ENCODE measurements at regions not wholly inside any gene's neighbourhood (a gene's known extent, or its start where the extent isn't known, plus 50 kb on each side); places are given as distances from the start of the nearest gene placed in this dataset.

DNA sequence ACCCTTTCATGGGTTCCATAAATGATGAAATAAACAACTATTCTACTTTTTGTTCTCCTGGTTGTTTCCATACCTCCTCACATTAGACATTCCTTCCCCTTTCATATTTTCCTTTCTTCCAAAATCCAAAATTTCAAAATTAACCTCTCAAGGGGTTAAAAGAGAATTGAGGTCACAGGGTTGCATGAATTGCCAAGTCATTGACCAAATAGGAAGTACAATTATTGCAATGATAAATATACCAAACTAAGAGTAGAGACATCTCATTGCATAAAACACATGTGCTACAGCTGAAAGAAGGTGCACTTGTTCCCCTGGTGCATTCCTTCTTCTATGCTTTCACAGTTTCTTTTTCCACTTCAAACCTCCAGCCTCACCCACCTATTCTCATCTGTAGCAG is 136.1 kb downstream of the KCTD12 start:
- DNase-seq (ENCODE audit: low spot score), result no peak

DNA sequence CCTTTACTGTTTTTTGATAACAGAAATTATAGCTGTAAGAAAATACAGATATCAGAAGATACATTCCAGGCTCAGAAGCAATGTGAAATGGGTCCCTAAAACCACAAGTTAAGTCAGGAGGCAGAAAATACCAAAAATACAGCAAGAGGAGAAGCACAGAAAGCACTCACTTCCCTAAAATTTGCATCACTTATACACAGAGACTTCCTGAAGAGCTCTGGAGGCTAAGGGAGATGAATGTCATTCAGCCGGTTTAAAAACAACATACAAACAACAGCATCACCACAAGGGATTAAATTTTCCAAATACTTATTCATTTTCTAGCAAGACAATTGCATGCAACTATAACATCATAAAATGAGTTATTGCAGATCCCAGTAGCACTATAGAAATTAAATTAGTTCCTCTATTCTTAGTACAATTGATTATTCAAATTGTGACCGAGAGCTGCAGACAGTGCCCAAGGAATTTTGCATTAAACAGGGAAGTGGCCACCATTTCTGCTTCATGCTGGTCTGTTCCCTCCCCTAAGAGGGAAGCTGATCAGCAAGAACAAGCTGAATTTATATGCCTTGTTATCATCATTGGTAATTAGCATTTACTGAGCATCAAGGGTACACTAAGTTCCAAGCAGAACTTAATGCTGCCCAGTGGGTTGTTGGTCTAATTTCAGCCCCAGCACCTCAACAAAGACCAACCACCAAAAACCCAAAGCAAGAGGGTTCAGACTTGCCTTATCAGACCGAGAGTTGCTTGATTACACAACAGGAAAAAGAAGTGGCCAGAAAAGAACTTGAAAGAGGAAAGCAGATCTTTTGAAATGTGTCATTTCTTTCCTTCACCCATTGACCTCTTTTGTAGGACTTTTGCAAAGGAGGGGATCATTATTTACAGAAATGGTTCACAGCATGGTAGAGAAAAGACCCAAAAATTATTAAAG is 140.7 kb downstream of the KCTD12 start:
- DNase-seq (ENCODE audit: low spot score), result no peak

DNA sequence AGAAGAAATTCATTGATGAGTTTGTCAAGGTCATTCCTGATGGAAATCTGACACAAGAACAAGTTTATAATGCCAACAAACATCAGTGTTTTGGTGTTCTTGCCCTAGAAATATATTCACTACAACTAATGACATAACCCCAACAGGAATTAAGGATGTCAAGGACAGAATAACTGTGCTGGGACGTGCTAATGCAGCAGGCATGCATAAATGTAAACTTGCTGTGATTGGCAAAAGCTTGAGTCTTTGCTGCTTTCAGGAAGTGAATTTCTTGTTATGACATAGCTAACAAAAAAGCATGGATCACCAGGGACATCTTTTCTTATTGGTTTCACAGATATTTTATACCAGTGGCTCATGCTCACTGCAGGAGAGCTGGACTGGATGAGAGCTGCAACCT is 144.6 kb downstream of the KCTD12 start:
- no peak for DNase-seq (ENCODE audit: low spot score)

DNA sequence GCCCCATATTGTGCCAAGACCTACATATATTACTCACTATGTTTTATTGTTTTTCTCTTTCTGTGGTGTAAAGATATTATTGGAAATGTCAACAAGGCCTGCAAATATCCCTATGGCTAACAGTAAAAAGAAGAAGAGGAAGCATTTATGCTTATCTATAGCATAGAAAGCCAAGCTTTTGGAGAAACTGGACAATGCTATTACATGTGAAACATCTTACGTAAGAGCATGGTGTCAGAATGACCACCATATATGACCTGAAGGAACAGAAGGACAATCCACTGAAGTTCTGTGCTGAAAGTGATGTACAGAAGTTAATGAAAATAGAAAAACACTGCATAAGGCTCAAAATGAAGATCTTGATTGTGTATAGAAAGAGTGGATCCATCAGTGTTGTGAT is 145.2 kb downstream of the KCTD12 start:
- DNase-seq (ENCODE audit: low spot score), result no peak

DNA sequence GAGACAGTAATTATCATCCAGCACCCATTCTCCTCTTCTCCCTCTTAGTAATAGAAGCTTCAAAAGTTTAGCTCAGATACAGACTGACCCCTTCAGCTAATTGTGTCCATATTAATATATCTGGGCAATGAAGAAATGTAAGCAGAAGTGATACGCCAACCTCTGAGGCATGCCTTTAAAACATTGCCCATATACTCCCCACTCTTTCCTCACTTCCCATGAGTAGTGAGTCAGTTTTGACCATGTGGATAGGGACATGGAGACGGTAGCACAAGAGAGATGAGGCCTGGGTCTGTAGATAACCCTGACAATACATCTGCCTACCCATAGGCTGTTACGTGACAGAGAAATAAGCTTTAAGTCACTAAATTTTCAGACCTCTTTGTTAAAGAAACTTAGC is 147.6 kb downstream of the KCTD12 start:
- DNase-seq (ENCODE audit: low spot score), result no peak

DNA sequence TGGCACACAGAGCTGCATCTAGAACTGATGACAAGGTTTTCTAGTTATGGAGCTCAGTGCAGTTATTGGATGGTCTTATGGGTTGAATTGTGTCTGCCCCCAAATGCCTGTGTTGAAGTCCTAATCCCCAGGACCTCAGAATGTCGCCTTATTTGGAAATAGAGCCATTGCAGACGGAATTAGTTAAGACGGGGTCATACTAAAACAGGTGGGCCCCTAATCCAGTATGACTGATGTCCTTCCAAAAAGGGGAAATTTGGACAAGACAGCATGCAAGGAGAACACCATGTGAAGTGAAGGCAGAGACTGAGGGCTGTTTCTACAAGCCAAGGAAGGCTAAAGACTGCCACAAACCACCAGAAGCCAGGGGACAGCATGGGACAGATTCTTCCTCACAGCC is 148.7 kb downstream of the KCTD12 start:
- DNase-seq (ENCODE audit: low spot score), result no peak

DNA sequence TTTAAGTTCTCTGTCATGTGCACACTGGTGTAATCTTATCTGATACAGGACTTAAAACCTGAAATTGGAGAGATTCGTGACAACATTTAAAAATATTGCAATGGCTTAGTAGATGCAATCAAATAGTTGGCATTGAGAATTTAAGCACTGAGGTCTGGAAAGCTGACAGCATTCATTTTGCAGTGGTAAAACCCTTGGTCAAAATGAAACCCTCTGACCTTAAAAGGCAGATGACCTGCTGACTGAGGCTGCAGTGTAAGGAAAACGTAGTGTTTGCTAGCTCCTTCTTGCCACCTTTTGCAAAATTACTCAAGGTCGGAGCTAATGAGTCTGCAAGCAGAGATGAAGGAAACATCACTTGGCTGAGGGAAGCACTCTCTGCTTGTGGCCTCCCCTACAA is 150.6 kb downstream of the KCTD12 start:
- DNase-seq (ENCODE audit: low spot score), result no peak

DNA sequence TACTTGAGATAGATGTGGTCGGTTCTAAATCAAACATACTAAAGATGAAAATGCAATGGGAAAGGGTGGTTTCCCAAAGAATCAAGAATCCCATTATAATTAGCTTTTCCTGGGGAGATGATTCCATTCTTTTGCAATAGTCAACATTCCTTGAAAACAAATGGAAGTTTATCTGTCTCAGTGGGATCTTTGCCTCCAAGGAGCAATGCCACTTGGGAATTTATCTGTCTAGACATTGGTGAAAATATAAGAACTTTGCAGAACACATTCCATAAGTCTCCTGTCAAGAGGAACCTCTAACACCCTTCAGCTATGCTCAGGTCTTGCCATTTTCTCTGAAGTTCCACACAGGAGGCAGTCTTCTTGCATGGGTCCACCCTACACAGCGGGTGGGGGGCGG is 152.5 kb downstream of the KCTD12 start:
- DNase-seq (ENCODE audit: low spot score), result no peak

DNA sequence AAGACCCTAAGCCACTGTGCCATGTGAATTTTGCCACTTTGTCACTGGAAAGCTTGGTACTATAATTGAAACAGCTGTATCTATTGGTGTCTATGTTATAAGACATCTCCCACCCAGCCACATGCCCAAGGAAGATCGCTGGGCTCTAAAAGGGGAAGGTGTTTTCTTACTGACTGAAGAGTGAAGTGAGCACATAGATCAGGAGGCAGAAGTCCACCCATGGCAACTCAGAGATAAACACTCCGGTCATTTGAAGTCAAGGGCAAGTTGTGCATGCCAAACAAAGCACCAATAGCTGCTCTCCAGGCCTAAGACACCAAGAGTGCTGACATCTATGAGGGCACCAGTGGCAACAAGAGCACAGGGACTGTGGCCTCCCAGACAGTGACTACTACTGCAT is 153.8 kb downstream of the KCTD12 start:
- DNase-seq (ENCODE audit: low spot score), result no peak

DNA sequence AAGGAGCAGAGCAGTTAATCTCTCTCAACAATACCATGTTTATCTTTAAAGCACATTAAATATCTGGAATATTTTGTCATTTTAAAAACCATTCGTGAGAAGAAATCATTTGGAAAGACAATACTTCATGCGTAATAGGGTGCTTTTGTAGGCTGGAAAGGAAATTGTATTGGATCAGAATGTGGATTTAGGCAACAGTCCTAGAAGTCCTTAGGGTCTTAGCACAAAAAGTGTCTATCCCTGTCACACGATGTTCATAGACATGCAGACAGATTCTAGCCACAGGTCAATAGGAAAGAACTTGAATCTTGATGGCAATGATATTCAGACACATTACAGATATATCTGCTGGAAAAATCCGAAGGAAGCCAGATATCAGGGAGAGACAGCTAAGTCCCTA is 156.0 kb downstream of the KCTD12 start:
- DNase-seq (ENCODE audit: low spot score), result no peak

DNA sequence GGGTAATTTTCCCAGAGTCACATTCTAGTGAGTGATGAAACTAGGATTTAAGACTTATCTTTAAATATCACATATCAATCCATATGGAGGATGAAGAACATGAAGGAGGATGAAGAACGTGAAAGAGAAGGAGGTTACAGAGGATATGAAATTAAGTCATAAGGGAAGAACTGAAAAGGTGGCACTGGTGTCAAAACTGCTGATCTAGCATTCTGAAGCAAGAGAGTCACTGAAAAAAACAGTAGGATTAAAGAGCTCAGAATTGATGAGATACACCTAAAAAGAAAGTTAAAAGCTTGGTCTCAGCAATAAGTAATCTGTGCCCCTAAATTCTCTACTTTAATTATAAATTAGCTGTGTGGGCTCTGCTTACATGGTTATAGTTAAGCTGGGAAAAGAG is 156.5 kb downstream of the KCTD12 start:
- no peak for DNase-seq (ENCODE audit: low spot score)

DNA sequence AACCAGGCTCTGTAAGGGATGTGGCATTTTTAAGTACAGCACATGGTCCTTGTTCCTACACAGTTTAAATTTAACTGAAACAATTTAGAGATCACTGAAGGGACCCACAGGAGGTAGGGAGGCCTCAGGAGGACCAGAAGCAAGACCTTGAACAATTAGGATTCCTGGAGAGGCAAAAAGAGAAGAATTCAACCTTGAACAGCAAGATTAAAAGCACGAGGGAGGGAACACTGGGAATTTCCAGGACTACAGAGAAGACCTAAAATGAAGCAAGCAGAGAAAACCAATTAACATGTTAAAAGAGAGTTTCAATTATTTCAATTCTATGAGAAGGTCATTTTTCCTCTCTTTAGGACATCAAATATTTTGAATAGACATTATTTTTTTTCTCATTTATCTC is 160.3 kb downstream of the KCTD12 start:
- no peak for DNase-seq (ENCODE audit: low spot score)

DNA sequence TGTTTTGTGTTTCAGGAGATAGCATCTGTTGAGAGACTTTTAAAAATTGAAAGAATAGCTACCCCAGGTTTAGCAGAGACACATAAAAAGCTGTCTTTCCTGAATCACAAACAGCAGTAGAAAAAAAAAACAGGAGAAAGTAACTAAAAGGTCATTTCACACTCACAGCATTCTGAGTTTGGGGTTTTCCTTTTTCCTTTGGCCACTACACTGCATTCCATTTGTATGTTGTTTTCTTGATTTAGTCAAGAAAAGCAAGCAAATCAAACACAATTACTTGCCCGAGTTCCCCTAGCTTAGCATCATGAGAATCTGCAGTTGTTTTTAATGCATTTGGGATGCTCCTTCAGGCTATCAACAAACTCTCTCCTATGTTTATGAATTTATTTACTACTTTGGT is 161.0 kb downstream of the KCTD12 start:
- DNase-seq (ENCODE audit: low spot score), result no peak

DNA sequence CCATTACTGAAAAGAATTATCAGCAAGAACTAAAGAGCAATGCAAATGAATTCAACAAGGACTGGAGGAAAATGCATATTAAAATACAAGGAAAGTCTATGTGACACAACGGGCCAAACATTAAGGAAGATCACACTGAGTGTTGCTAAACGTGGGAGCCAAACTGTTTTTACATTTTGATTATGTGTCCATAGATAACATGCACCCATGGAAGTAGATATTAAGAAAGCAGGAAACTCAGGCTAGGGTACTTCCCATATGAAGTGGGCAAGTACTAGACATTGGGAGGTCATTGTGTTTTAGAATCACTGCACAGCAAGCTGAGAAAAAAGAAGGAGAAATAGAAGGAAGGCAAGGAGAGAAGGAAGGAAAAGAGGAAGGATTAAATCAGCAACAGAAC is 161.8 kb downstream of the KCTD12 start:
- DNase-seq (ENCODE audit: low spot score), result no peak

DNA sequence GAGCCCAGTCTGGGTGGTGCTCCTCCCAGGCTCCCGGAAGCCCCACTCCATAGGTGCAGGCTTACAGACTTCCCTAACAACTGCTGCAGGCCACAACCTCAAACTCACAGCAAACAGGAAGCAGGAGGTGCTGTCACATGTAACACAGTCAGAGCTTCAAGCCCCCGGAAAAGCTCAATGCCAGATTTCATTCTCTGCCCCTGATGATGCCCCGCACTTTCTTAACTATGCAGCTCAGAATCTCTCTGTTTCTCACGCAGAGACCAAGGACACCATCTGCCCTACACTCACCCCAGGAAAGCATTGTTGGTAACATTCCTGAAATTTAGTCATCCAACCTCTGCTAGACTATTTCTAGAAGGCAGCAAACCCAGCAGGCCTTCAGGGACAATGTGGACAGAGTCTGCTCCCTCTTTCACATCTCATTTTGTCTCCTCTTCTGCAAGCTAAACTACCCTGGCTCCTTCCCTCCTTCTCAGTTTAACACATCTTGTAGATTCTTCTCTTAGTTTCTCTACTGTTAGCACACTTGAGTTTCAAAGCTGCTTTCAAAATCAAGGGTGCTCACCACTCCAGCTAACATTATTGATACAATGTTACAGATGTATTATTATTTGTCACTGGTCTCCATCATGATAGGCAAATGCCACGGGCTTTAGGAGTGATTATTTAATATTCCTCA is 162.5 kb downstream of the KCTD12 start:
- no peak for DNase-seq (ENCODE audit: low spot score)

DNA sequence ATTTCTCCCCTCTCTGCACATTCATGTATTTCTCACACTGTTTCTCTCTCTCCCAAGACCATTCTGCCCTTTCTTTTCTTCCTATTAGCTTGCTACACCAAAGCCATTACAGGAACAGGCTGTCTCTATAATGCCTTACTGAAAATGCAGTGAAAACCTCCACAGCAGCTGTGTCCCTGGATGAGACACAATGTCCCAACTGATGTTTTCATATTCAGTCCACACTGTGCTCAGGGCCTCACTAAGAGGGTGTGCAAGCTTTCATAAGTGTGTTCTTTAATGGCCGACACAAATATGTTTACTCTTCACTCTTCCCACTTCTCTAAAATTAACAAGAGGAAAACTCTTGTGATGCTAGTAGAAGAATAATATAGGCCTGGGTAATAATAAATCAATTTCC is 163.4 kb downstream of the KCTD12 start:
- DNase-seq (ENCODE audit: low spot score), result no peak

DNA sequence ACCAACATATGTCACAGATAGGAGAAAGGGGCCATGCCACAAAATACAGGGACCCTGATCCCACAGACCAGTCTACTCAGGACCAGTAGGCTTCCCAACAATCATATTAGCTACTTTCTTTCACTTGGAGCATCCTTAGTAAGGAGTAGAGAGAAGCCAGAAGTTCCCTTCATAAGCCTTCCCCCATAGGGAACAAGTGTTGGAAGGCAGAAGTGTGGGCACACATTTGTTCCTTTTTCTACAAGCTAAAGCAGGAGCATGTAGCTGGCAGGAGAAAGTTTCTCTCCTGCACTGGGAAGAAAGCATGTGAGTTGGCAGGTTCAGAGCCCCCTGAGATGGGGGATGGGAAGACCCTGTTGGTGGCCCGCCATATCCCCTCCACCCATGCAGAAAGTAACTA is 165.4 kb downstream of the KCTD12 start:
- no peak for DNase-seq (ENCODE audit: low spot score)

DNA sequence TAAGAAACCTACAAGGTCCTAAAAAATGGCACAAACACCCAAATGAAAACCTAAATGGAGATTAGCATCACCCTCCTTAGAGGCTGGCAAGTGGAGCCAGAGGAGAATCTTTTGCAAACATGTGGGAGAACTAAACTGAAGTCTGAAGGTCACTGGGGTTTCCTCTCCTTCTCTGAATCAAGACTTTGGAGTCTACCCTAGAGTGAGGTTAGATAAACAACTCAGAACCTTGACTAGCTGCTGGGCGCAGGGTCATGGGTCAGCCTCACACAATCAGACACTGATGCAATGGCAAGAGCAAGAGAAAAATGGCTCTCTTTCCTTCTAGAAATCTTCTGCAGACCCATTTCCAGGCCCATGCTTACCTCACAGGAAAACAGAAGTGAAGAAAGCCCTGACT is 165.8 kb downstream of the KCTD12 start:
- DNase-seq (ENCODE audit: low spot score), result no peak

DNA sequence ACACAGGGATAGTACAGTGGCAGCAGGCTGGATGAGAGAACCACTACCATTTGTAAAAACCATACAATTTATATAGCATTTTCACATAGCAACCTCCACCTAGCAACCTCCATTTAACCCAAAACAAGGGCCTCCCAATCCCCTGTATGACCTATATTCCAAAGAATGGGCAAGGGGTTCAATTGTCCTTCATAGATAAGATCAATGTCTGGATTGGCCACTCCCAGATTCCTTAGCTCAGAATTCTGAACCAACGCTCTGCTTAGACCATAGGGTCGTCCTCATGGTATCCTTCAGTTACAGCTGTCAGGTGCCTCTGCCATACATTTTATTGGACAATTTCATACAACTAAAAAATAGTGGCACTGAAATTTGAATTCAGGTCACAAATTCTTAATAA is 166.2 kb downstream of the KCTD12 start:
- DNase-seq (ENCODE audit: low spot score), result no peak

DNA sequence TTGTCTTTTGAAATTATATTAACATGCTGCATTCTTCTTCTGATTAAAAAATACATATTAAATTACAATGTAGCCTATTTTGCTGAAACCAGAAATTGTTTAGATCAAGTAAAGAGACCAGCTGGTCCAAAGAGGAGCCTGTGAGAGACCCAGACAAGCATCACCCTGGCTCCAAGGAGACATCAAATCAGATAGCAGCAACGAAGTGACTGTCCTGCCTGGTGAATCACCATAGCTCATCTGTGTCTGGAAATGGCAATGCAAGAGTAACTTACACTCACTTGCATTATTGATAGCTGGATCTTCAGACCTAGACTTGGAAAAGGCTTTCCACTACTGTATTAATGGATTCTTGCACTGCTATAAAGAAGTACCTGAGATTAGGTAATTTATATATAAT is 169.1 kb downstream of the KCTD12 start:
- DNase-seq (ENCODE audit: low spot score), result no peak

DNA sequence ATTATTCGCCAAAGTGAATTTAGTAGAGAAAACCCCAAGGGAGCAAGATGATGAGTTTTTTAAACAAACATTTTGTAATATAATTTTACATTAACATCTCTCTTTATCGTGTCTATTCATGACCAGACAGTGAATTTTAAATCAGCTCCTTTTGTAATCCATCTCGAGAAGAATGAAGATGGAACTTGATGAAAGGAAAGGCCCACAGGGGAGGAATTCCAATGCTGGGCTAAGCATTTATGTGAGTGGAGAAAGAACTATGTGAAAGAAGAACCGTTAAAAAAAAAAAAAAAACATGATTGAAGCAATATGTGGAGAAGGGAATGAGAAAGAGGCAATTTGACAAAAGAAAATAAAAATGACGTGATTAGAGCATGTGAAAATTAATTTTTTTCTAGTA is 170.6 kb downstream of the KCTD12 start:
- no peak for DNase-seq (ENCODE audit: low spot score)

DNA sequence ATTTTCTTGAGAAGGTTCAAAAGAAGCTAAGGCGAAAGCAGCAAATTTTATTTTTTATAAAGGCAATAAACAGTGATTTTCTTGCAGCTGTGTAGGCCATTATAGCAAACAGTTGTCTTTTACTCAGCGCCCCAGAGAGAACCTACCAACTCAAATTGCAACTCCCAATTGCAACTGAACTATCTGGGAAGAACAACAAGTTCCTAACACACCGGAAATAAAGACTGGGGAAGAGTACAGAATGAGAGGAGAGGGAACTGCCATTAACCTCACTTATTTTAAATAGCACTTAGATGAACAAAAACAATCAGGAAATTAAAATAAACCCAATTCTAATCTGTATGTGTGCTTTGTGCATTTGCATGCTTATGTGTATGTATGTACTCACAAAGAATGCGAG is 171.1 kb downstream of the KCTD12 start:
- no peak for DNase-seq (ENCODE audit: low spot score)

DNA sequence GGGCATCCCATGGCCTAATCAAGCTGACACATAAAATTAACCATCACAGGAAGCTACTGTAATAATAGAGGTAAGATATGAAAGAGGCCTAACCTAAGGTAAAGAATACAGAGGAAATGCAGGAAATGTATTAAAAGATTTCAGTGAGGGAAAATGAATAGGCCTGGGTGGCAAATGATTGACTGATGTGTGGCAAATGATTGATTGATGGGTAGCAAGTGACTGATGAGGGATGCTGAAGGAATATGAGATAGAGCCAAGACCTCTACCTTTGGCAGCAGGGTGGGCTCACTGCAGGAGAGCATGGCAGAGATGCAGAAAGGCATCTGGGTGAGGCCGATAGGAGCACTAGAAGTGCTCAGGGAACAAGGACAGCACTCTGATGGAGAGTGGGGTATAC is 172.9 kb downstream of the KCTD12 start:
- no peak for DNase-seq (ENCODE audit: low spot score)
